M059J (cell line): ENCODE measurements at regions not wholly inside any gene's neighbourhood (a gene's known extent, or its start where the extent isn't known, plus 50 kb on each side); places are given as distances from the start of the nearest gene placed in this dataset.

Experiments used
- DNase-seq: peaks from one replicate; pipeline ENCODE4 v3.0.0-alpha.2; 2012; ENCODE audit warnings: low read depth

- DNase-seq, result peak; percentile 21
Measured at GRCh38 chr4:115944146-115944905, 830.9 kb upstream of the NDST4 start.

GRCh38 chr4:115938764-115939443, 825.5 kb upstream of the NDST4 start:
- no peak for DNase-seq

- DNase-seq, result no peak
Measured at GRCh38 chr4:115929373-115929772, 816.0 kb upstream of the NDST4 start.

- DNase-seq, result no peak
Measured at GRCh38 chr4:115927382-115927781, 814.0 kb upstream of the NDST4 start.

- no peak for DNase-seq
Measured at GRCh38 chr4:115923152-115923551, 809.7 kb upstream of the NDST4 start.

GRCh38 chr4:115920637-115921036, 807.2 kb upstream of the NDST4 start:
- DNase-seq, result no peak

- no peak for DNase-seq
Measured at GRCh38 chr4:115918149-115918548, 804.7 kb upstream of the NDST4 start.

GRCh38 chr4:115906428-115906827, 793.0 kb upstream of the NDST4 start:
- no peak for DNase-seq

- DNase-seq, result no peak
Measured at GRCh38 chr4:115883847-115884246, 770.4 kb upstream of the NDST4 start.

- DNase-seq, result no peak
Measured at GRCh38 chr4:115883231-115883630, 769.8 kb upstream of the NDST4 start.

GRCh38 chr4:115873048-115873447, 759.6 kb upstream of the NDST4 start:
- DNase-seq, result no peak

- no peak for DNase-seq
Measured at GRCh38 chr4:115871596-115871995, 758.2 kb upstream of the NDST4 start.

GRCh38 chr4:115866364-115866896, 753.0 kb upstream of the NDST4 start:
- DNase-seq, result no peak

GRCh38 chr4:115865736-115866135, 752.3 kb upstream of the NDST4 start:
- DNase-seq, result no peak

GRCh38 chr4:115852767-115853091, 739.3 kb upstream of the NDST4 start:
- no peak for DNase-seq

GRCh38 chr4:115851918-115852766, 738.7 kb upstream of the NDST4 start:
- peak; percentile 16 for DNase-seq

- no peak for DNase-seq
Measured at GRCh38 chr4:115850799-115851509, 737.5 kb upstream of the NDST4 start.

GRCh38 chr4:115844180-115844579, 730.8 kb upstream of the NDST4 start:
- peak; percentile 0 for DNase-seq

- DNase-seq, result peak; percentile 1
Measured at GRCh38 chr4:115841871-115842270, 728.5 kb upstream of the NDST4 start.

GRCh38 chr4:115834441-115834840, 721.0 kb upstream of the NDST4 start:
- DNase-seq, result no peak

- no peak for DNase-seq
Measured at GRCh38 chr4:115824630-115825029, 711.2 kb upstream of the NDST4 start.

GRCh38 chr4:115803825-115804224, 690.4 kb upstream of the NDST4 start:
- no peak for DNase-seq
